Natural killer cell (primary cell): ENCODE measurements at regions not wholly inside any gene's neighbourhood (a gene's known extent, or its start where the extent isn't known, plus 50 kb on each side); places are given as distances from the start of the nearest gene placed in this dataset.

Experiments used
- ATAC-seq, 3 donors: fragments of 150-1000 bp in 2 of 3; fragments of 200-7000 bp in 1 of 3; cut with Tn5 transposase; 1 replicate in 1 of 3; 2 replicates in 2 of 3; pipeline ENCODE4 v1.10.0; 2021; ENCODE audit warnings: mild to moderate bottlenecking in 2 of 3, moderate library complexity in 2 of 3
- DNase-seq, 2 donors: peaks; one replicate each; pipeline versions ENCODE4 v3.0.0 to v3.0.0-alpha.2; 2013 to 2021; ENCODE audit warnings: mixed read lengths in 1 of 2
- H3K27ac ChIP-seq: one replicate; pipeline ENCODE4 v1.5.1; 2013; ENCODE audit warnings: mild to moderate bottlenecking, low read length
- H3K27me3 ChIP-seq: one replicate; pipeline ENCODE4 v1.6.1; 2013; ENCODE audit warnings: low read length; ENCODE audit not compliant: control insufficient read depth, insufficient read depth
- H3K36me3 ChIP-seq: one replicate; pipeline ENCODE4 v1.6.1; 2013; ENCODE audit warnings: low read length; ENCODE audit not compliant: control insufficient read depth, insufficient read depth
- H3K4me1 ChIP-seq: one replicate; pipeline ENCODE4 v1.6.1; 2013; ENCODE audit warnings: low read length; ENCODE audit not compliant: control insufficient read depth, insufficient read depth
- H3K4me3 ChIP-seq: one replicate; pipeline ENCODE4 v1.5.1; 2013; ENCODE audit warnings: low read length
- H3K9me3 ChIP-seq: one replicate; pipeline ENCODE4 v1.6.1; 2013; ENCODE audit warnings: low read length; ENCODE audit not compliant: control insufficient read depth, insufficient read depth
- H3K27ac Mint-ChIP-seq, 2 donors: one replicate each; pipeline ENCODE4 v1.8.0; 2022; ENCODE audit warnings: mild to moderate bottlenecking in 2 of 2, mixed read lengths in 2 of 2, moderate library complexity in 1 of 2
- H3K27me3 Mint-ChIP-seq, 2 donors: one replicate each; pipeline ENCODE4 v1.8.0; 2022; ENCODE audit warnings: low read depth in 2 of 2, mixed read lengths in 2 of 2
- H3K36me3 Mint-ChIP-seq: one replicate; pipeline ENCODE4 v1.8.0; 2022; ENCODE audit warnings: mixed read lengths
- H3K4me1 Mint-ChIP-seq, 2 donors: one replicate each; pipeline ENCODE4 v1.8.0; 2022; ENCODE audit warnings: mixed read lengths in 2 of 2
- H3K4me3 Mint-ChIP-seq: one replicate; pipeline ENCODE4 v1.8.0; 2022; ENCODE audit warnings: mild to moderate bottlenecking, moderate library complexity, mixed read lengths
- H3K9me3 Mint-ChIP-seq, 2 donors: one replicate each; pipeline ENCODE4 v1.8.0; 2022; ENCODE audit warnings: mixed read lengths in 2 of 2
- WGBS: methylation state at CpG from one replicate; pipeline ENCODE4 v1.1.7; 2013; ENCODE audit warnings: missing lambda C conversion rate; ENCODE audit not compliant: insufficient coverage; 5-methylcytosine and 5-hydroxymethylcytosine counted together
- intact Hi-C: fragments of 100-400 bp; cut with micrococcal nuclease; formaldehyde crosslinking; loops from one replicate; pipeline ENCODE4 v1.14.2; 2022
- TF ChIP-seq, protein P1 (sequence below): fragments of 200-600 bp; IDR thresholded peaks from one replicate; pipeline ENCODE4 v1.8.0; 2022; ENCODE audit warnings: antibody characterized with exemption

DNA sequence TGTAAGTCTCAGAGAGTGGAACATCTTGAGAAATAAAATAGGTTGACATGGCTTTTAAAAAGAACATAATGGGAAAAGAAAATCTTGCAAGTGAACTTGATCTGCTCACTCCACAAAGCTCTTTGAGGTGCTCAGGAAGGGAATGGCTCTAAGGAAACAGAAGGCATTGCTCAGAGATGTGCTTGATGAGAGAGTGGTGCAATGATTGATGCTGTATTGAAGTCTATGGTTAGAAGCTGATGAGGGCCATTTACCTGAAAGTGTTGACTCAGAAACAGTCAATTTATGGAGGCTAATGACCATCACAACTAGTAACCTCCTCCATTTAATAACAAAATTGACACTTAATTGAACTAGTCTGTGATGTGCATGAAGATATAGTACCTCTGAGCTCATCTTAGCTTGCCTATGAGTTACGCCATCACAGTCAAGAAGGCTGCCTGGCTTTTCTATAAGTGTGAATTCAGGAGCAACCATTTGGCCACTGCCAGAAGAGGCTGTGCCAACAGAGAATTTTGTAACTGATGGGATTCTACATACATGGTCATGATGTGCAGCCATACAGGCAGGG is 639.1 kb downstream of the JRKL start:
- H3K9me3 ChIP-seq, result no peaks in the 10 kb centered on the region
- H3K4me3 Mint-ChIP-seq, result no peak overlapping the region
- peaks cover 12 to 17% of the 10 kb centered on the region in 2 donors for H3K9me3 Mint-ChIP-seq
- no peaks in the 10 kb centered on the region for H3K36me3 ChIP-seq
- DNase-seq (no peak), ATAC-seq (no peak)
- no peak overlapping the region for H3K4me3 ChIP-seq
- H3K27me3 ChIP-seq, result no peaks in the 10 kb centered on the region
- H3K4me1 Mint-ChIP-seq, result no peaks in the 10 kb centered on the region
- no peaks in the 10 kb centered on the region for H3K27me3 Mint-ChIP-seq
- 100% methylated on average over 1 of the region's 1 CpG for WGBS
- TF ChIP-seq, protein P1, sequence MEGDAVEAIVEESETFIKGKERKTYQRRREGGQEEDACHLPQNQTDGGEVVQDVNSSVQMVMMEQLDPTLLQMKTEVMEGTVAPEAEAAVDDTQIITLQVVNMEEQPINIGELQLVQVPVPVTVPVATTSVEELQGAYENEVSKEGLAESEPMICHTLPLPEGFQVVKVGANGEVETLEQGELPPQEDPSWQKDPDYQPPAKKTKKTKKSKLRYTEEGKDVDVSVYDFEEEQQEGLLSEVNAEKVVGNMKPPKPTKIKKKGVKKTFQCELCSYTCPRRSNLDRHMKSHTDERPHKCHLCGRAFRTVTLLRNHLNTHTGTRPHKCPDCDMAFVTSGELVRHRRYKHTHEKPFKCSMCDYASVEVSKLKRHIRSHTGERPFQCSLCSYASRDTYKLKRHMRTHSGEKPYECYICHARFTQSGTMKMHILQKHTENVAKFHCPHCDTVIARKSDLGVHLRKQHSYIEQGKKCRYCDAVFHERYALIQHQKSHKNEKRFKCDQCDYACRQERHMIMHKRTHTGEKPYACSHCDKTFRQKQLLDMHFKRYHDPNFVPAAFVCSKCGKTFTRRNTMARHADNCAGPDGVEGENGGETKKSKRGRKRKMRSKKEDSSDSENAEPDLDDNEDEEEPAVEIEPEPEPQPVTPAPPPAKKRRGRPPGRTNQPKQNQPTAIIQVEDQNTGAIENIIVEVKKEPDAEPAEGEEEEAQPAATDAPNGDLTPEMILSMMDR, result no peak
- H3K27ac Mint-ChIP-seq, result no peak overlapping the region
- H3K4me1 ChIP-seq, result no peaks in the 10 kb centered on the region
- no peak overlapping the region for H3K27ac ChIP-seq
- intact Hi-C loops, result no loop called here
- H3K36me3 Mint-ChIP-seq, result no peaks in the 10 kb centered on the region

DNA sequence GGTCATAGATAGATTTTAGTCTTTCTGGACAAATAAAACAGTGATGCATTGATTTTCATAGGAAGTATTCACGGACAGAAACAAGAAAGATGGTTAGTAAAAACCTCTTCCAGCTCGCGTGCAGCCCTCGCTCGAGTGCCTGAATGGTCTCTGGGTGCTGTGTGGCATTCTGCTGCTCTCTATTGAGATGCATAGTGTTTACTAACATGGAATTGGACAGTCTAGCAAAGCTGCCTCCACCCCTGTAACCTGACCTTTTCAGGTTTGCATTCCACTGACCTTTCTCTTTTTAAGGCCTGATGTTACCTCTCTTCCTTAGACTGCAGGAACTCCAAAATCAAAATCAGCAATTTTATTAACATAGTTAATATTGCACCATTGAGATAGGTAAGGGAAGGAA is 643.4 kb downstream of the JRKL start:
- no peaks in the 10 kb centered on the region for H3K36me3 Mint-ChIP-seq
- no peak for ATAC-seq
- Histone ChIP-seq H3K4me1 (no peaks in the 10 kb centered on the region), H3K27ac (no peak overlapping the region), H3K36me3 (no peaks in the 10 kb centered on the region), H3K4me3 (no peak overlapping the region), H3K9me3 (no peaks in the 10 kb centered on the region), H3K27me3 (no peaks in the 10 kb centered on the region)
- H3K27ac Mint-ChIP-seq, result no peak overlapping the region
- WGBS, result 30% methylated on average over 5 of the region's 5 CpGs
- no peaks in the 10 kb centered on the region for H3K27me3 Mint-ChIP-seq
- intact Hi-C loops, result no loop called here
- TF ChIP-seq, protein P1, result no peak
- no peak for DNase-seq
- no peaks in the 10 kb centered on the region for H3K4me1 Mint-ChIP-seq
- peaks cover 3 to 11% of the 10 kb centered on the region in 2 donors for H3K9me3 Mint-ChIP-seq
- H3K4me3 Mint-ChIP-seq, result no peak overlapping the region

DNA sequence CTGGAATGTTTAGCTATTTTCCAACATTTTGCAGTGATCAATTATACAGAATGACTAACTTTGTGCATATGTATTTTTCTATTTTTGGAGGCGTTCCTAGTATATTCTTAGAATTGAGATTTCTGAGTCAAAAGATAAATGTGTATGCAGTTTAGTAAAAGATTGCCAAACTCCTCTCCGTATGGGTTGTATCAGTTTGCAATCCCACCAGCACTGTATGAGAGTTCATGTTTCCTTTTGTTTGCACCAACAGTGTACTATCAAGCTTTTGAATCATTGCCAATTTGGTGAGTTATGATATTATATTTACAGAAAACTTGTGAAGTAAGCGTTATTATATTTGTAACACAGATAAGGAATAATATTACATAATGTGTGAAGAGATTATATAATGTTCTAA is 658.7 kb downstream of the JRKL start:
- intact Hi-C loops, result no loop called here
- no peak overlapping the region for H3K27ac Mint-ChIP-seq
- H3K4me3 ChIP-seq, result no peak overlapping the region

More for the DNA sequence above, 658.7 kb downstream of the JRKL start:
- no peaks in the 10 kb centered on the region for H3K4me1 Mint-ChIP-seq
- no peak overlapping the region for H3K4me3 Mint-ChIP-seq
- Histone ChIP-seq H3K27me3 (no peaks in the 10 kb centered on the region), H3K36me3 (no peaks in the 10 kb centered on the region), H3K4me1 (no peaks in the 10 kb centered on the region), H3K27ac (no peak overlapping the region), H3K9me3 (no peaks in the 10 kb centered on the region)
- WGBS, result 64% methylated on average over 2 of the region's 3 CpGs
- peaks cover 6% of the 10 kb centered on the region for H3K36me3 Mint-ChIP-seq
- H3K27me3 Mint-ChIP-seq, result no peaks in the 10 kb centered on the region
- H3K9me3 Mint-ChIP-seq, result peaks cover 7 to 20% of the 10 kb centered on the region in 2 donors
- TF ChIP-seq, protein P1, result no peak
- ATAC-seq (no peak), DNase-seq (no peak)
